Endothelial cell of umbilical vein (primary cell): ENCODE measurements at regions not wholly inside any gene's neighbourhood (a gene's known extent, or its start where the extent isn't known, plus 50 kb on each side); places are given as distances from the start of the nearest gene placed in this dataset.

Experiments used
- BruUV-seq: library from RNA; stranded (reverse); fragments of 400-500 nt; replicated peaks from 2 replicates; lab custom pipeline; 2021; lab: Mats Ljungman, UMichigan
- CTCF ChIA-PET: fragments of 300-600, 350-600 bp; sonication (Branson Sonifier 250); formaldehyde crosslinking; loops from one replicate; lab custom pipeline; 2021; ENCODE audit warnings: antibody characterized with exemption, inconsistent platforms; lab: Charles Lee
- POLR2A ChIA-PET: fragments of 300-600, 350-600 bp; sonication (Branson Sonifier 250); formaldehyde crosslinking; loops from one replicate; lab custom pipeline; 2021; ENCODE audit warnings: antibody characterized with exemption, inconsistent platforms; lab: Charles Lee
- DNase-seq: peaks from one replicate; pipeline ENCODE4 v3.0.0-alpha.2; 2011; ENCODE audit warnings: low read depth, low spot score
- FAIRE-seq: peaks from 2 replicates; lab custom pipeline; 2011; peaks lifted over from hg19 to GRCh38; lab: Jason Lieb, UNC
- H2AFZ ChIP-seq: 2 replicates; pipeline ENCODE4 v1.6.0; 2012; ENCODE audit warnings: low read depth, low read length, control low read depth, inconsistent platforms
- H3K27ac ChIP-seq: 2 replicates; pipeline ENCODE4 v1.5.1; 2011; ENCODE audit warnings: low read depth, mild to moderate bottlenecking, control low read depth, low read length, moderate library complexity; ENCODE audit not compliant: insufficient read depth
- H3K27me3 ChIP-seq, 2 experiments: 2 replicates each; pipeline versions ENCODE4 v1.6.0 to v1.6.1; 2011; ENCODE audit warnings: low read length in 2 of 2, mixed read lengths in 1 of 2; ENCODE audit not compliant: control insufficient read depth in 2 of 2, insufficient read depth in 2 of 2
- H3K36me3 ChIP-seq, 2 experiments: 2 replicates in 1 of 2; 3 replicates in 1 of 2; pipeline ENCODE4 v1.5.1; 2011; ENCODE audit warnings: low read length in 2 of 2, mild to moderate bottlenecking in 1 of 2, moderate library complexity in 1 of 2; ENCODE audit not compliant: control insufficient read depth in 2 of 2, insufficient read depth in 2 of 2; ENCODE audit errors: extremely low read depth in 1 of 2
- H3K4me1 ChIP-seq: 3 replicates; pipeline ENCODE4 v1.5.1; 2011; ENCODE audit warnings: mild to moderate bottlenecking, low read length; ENCODE audit not compliant: control insufficient read depth, insufficient read depth; ENCODE audit errors: extremely low read depth
- H3K4me2 ChIP-seq: 2 replicates; pipeline ENCODE4 v1.6.1; 2011; ENCODE audit warnings: low read length, control low read depth, mixed read lengths; ENCODE audit not compliant: insufficient read depth
- H3K4me3 ChIP-seq, 3 experiments: fragments of 200-600 bp in 1 of 3; sonication (generic), shearing (Covaris generic) in 1 of 3; replicated peaks in 1 of 3; 2 replicates each; pipeline ENCODE4 v1.5.1; 2011 to 2016; ENCODE audit warnings: control low read depth in 3 of 3, low read length in 3 of 3, mild to moderate bottlenecking in 2 of 3, inconsistent platforms in 1 of 3, low read depth in 1 of 3, moderate library complexity in 1 of 3; ENCODE audit not compliant: insufficient read depth in 1 of 3
- H3K79me2 ChIP-seq: 2 replicates; pipeline ENCODE4 v1.6.0; 2012; ENCODE audit warnings: low read length, inconsistent platforms; ENCODE audit not compliant: control insufficient read depth, insufficient read depth
- H3K9ac ChIP-seq: replicated peaks from 2 replicates; pipeline ENCODE3; 2011; ENCODE audit warnings: low read length, control low read depth; ENCODE audit not compliant: insufficient read depth; ENCODE audit errors: extremely low read depth
- H3K9me1 ChIP-seq: replicated peaks from 3 replicates; pipeline ENCODE4 v1.6.0; 2011; ENCODE audit warnings: mild to moderate bottlenecking, low read length; ENCODE audit not compliant: control insufficient read depth, insufficient read depth; ENCODE audit errors: extremely low read depth
- H3K9me3 ChIP-seq: replicated peaks from 2 replicates; pipeline ENCODE4 v1.5.1; 2012; ENCODE audit warnings: low read length, inconsistent platforms; ENCODE audit not compliant: control insufficient read depth, insufficient read depth
- H4K20me1 ChIP-seq: replicated peaks from 2 replicates; pipeline ENCODE3; 2011; ENCODE audit warnings: mild to moderate bottlenecking, low read length; ENCODE audit not compliant: control insufficient read depth, insufficient read depth; ENCODE audit errors: extremely low read depth
- CTCF ChIP-seq, 2 donors: IDR thresholded peaks; 1 replicate in 1 of 2; 2 replicates in 1 of 2; pipeline ENCODE4 v1.5.1; 2011; ENCODE audit warnings: low read length in 2 of 2, mild to moderate bottlenecking in 2 of 2, moderate library complexity in 2 of 2, control low read depth in 1 of 2, inconsistent platforms in 1 of 2, low read depth in 1 of 2; ENCODE audit not compliant: insufficient read depth in 1 of 2; ENCODE audit errors: extremely low read depth in 1 of 2
- EZH2 ChIP-seq: IDR thresholded peaks from 2 replicates; pipeline ENCODE4 v1.6.1; 2012; ENCODE audit warnings: borderline replicate concordance, low read depth, mild to moderate bottlenecking, moderate library complexity, low read length, inconsistent platforms; ENCODE audit not compliant: severe bottlenecking
- FOS ChIP-seq: IDR thresholded peaks from 2 replicates; pipeline ENCODE4 v1.6.1; 2011; ENCODE audit warnings: mild to moderate bottlenecking, low read length, moderate library complexity, borderline replicate concordance; ENCODE audit not compliant: insufficient read depth
- GATA2 ChIP-seq: IDR thresholded peaks from 2 replicates; pipeline ENCODE4 v1.7.0; 2011; ENCODE audit warnings: low read depth, mild to moderate bottlenecking, moderate library complexity, mixed read lengths, low read length; ENCODE audit not compliant: insufficient read length, insufficient read depth
- JUN ChIP-seq: IDR thresholded peaks from 2 replicates; pipeline ENCODE4 v1.6.1; 2011; ENCODE audit warnings: borderline replicate concordance, low read depth; ENCODE audit not compliant: insufficient read length, insufficient read depth
- MYC ChIP-seq: IDR thresholded peaks from one replicate; pipeline ENCODE4 v1.6.1; 2011; ENCODE audit warnings: mild to moderate bottlenecking, low read depth, low read length
- POLR2A ChIP-seq: IDR thresholded peaks from 2 replicates; pipeline ENCODE4 v1.6.1; 2012; ENCODE audit warnings: low read depth, mild to moderate bottlenecking, control low read depth, low read length
- POLR2AphosphoS5 ChIP-seq: IDR thresholded peaks from 2 replicates; pipeline ENCODE4 v1.6.1; 2012; ENCODE audit warnings: low read depth, mild to moderate bottlenecking, control low read depth, low read length, moderate library complexity; ENCODE audit not compliant: insufficient read depth
- dilution Hi-C: fragments of 300-500 bp; cut with MboI; formaldehyde crosslinking; loops from one replicate; pipeline ENCODE4 v1.15.0; 2019; ENCODE audit warnings: low sequenced_read_pairs; ENCODE audit not compliant: extremely low pct_ligation_motif_present
- intact Hi-C: fragments of 100-400 bp; cut with micrococcal nuclease; formaldehyde crosslinking; loops from one replicate; pipeline ENCODE4 v1.10.0; 2022
- TF ChIP-seq, protein P1 (sequence below): IDR thresholded peaks from 2 replicates; pipeline ENCODE4 v1.6.1; 2011; ENCODE audit not compliant: insufficient read depth, insufficient read length

GRCh38 chrX:40953369-40953768 lies 131.9 kb upstream of the USP9X start:
- H3K36me3 ChIP-seq = no peaks in the 10 kb centered on the region
- H4K20me1 ChIP-seq = no peaks in the 10 kb centered on the region
- POLR2A ChIA-PET = no interaction called here
- no peak overlapping the region for H3K4me2 ChIP-seq
- H3K9me1 ChIP-seq = no peaks in the 10 kb centered on the region
- CTCF ChIA-PET = interaction anchor here (1.2 kb wide), 1 partner anchor 302 kb away, joined by 4 read pairs; no protein-coding TSS in a partner anchor
- no peak overlapping the region for H3K27ac ChIP-seq
- no peak for DNase-seq
- H3K9me3 ChIP-seq = no peaks in the 10 kb centered on the region
- no peaks in the 10 kb centered on the region for H3K27me3 ChIP-seq
- no peak for TF ChIP-seq POLR2A
- TF ChIP-seq CTCF (IDR thresholded peaks at IDR 0.05; ENCODE audit: extremely low read depth in 1 of 2, insufficient read depth in 1 of 2, low read depth in 1 of 2, low read length in 2 of 2) = no peak
- TF ChIP-seq POLR2AphosphoS5 = no peak
- no peak for TF ChIP-seq GATA2
- no peak for TF ChIP-seq EZH2
- TF ChIP-seq MYC = no peak
- TF ChIP-seq FOS = no peak
- TF ChIP-seq JUN = no peak
- TF ChIP-seq, protein P1, sequence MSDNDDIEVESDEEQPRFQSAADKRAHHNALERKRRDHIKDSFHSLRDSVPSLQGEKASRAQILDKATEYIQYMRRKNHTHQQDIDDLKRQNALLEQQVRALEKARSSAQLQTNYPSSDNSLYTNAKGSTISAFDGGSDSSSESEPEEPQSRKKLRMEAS = no peak
- no TSS peak for BruUV-seq
- no peaks in the 10 kb centered on the region for H3K79me2 ChIP-seq
- H3K4me3 ChIP-seq = no peak overlapping the region
- intact Hi-C loops = no loop called here
- H3K4me1 ChIP-seq = no peaks in the 10 kb centered on the region
- no peak overlapping the region for H2AFZ ChIP-seq
- no peak for FAIRE-seq
- dilution Hi-C loops = no loop called here
- no peak overlapping the region for H3K9ac ChIP-seq
